RWPE1 (cell line): ENCODE measurements at regions not wholly inside any gene's neighbourhood (a gene's known extent, or its start where the extent isn't known, plus 50 kb on each side); places are given as distances from the start of the nearest gene placed in this dataset.

Experiments
- CTCF ChIA-PET: fragments of 350-600 bp; sonication (Branson Sonifier 250); formaldehyde crosslinking; extraction: SDS; loops from one replicate; lab custom pipeline; 2021; lab: Yijun Ruan, JAX
- POLR2A ChIA-PET: fragments of 400-600 bp; formaldehyde crosslinking; extraction: SDS; loops from one replicate; lab custom pipeline; 2020; ENCODE audit warnings: antibody characterized with exemption; ENCODE audit not compliant: low non-redundant PET; lab: Yijun Ruan, JAX
- DNase-seq: peaks from one replicate; pipeline ENCODE4 v3.0.0; 2012; ENCODE audit warnings: low spot score
- H3K27ac ChIP-seq: fragments of 450-650 bp; 2 replicates; pipeline ENCODE4 v1.5.1; 2017
- CTCF ChIP-seq: fragments of 450-650 bp; conservative IDR thresholded peaks from 2 replicates; pipeline ENCODE4 v1.5.1; 2017; ENCODE audit warnings: low read depth, mild to moderate bottlenecking

- no peak overlapping the region for H3K27ac ChIP-seq
- ChIA-PET CTCF (interaction anchor here (0.6 to 1.9 kb wide), 4 partner anchors 14 to 926 kb away, joined by 3 to 11 read pairs (median 3); no protein-coding TSS in a partner anchor), POLR2A (no interaction called here)
- TF ChIP-seq CTCF = peak; percentile 77
- peak; percentile 1 for DNase-seq
These were observed 761.6 kb downstream of the DSC3 start for GRCh38 chr18:30280861-30281470.

GRCh38 chr18:30280186-30280585, 762.4 kb downstream of the DSC3 start:
- H3K27ac ChIP-seq = no peak overlapping the region
- DNase-seq = no peak
- ChIA-PET POLR2A (no interaction called here), CTCF (interaction anchor here (0.6 to 1.9 kb wide), 5 partner anchors 13 to 927 kb away, joined by 3 to 11 read pairs (median 3); no protein-coding TSS in a partner anchor)
- TF ChIP-seq CTCF = no peak

- DNase-seq = no peak
- CTCF ChIA-PET = no interaction called here
- POLR2A ChIA-PET = no interaction called here
- no peak overlapping the region for H3K27ac ChIP-seq
- no peak for TF ChIP-seq CTCF
These were observed 764.9 kb downstream of the DSC3 start for GRCh38 chr18:30277676-30278075.

- POLR2A ChIA-PET = no interaction called here
- CTCF ChIA-PET = no interaction called here
- no peak overlapping the region for H3K27ac ChIP-seq
- no peak for TF ChIP-seq CTCF
- no peak for DNase-seq
These were observed 770.8 kb downstream of the DSC3 start for GRCh38 chr18:30271716-30272115.

- no peak for TF ChIP-seq CTCF
- CTCF ChIA-PET = interaction anchor here (1.1 kb wide), 1 partner anchor 83 kb away, joined by 3 read pairs; no protein-coding TSS in a partner anchor
- no peak overlapping the region for H3K27ac ChIP-seq
- POLR2A ChIA-PET = no interaction called here
- DNase-seq = no peak
These were observed 777.4 kb downstream of the DSC3 start for GRCh38 chr18:30265190-30265589.

- no peak for TF ChIP-seq CTCF
- DNase-seq = no peak
- no peak overlapping the region for H3K27ac ChIP-seq
- ChIA-PET POLR2A (no interaction called here), CTCF (no interaction called here)
These were observed 788.2 kb downstream of the DSC3 start for GRCh38 chr18:30254331-30254730.
